ENCODE measurements at regions not wholly inside any gene's neighbourhood (a gene's known extent, or its start where the extent isn't known, plus 50 kb on each side); places are given as distances from the start of the nearest gene placed in this dataset.
"Not testable (repeated sequence)": the region's sequence is repeated elsewhere in the genome, so short reads cannot be mapped to it uniquely, and the experiment has no call there.

DNA sequence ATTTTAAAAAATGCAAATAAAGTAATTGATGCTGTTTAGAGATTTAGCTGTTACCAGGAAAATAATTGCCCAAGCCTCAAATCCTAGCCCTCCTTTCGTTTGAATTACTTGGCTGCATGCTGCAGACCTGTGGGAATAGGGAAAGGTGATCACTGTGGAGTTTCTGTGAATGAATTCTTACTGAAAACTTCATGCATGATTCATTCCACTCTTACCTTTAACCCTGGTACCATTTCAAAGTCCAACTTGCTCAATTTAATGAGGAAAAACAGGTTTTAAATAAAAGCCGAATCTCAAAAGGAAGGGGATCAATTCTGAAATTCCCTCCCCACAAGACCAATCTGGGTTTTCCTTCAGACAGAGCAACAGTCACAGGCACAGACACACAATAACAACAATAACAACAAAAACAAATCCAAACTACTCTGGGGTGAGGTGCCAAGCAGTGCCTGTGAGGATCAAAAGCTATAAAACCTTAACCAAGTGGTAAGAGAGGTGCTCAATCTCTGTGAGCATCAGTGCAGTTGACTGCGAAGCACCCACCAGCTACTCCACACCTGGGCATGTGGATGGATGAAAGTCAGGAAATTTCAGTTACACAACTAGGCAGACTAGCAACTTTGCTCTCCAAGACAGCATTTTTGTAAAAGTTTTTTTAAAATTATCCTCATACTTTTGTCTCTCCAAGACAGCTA lies 200.8 kb downstream of the CNTN3 start:
- no peak overlapping the region for H3K4me3 Mint-ChIP-seq
- H3K9me3 Mint-ChIP-seq, result peaks cover 3% of the 10 kb centered on the region
- no peak for ATAC-seq
- no peaks in the 10 kb centered on the region for H3K36me3 Mint-ChIP-seq
- no peaks in the 10 kb centered on the region for H3K27me3 Mint-ChIP-seq
- H3K4me1 Mint-ChIP-seq, result no peaks in the 10 kb centered on the region
- H3K27ac Mint-ChIP-seq, result no peak overlapping the region

DNA sequence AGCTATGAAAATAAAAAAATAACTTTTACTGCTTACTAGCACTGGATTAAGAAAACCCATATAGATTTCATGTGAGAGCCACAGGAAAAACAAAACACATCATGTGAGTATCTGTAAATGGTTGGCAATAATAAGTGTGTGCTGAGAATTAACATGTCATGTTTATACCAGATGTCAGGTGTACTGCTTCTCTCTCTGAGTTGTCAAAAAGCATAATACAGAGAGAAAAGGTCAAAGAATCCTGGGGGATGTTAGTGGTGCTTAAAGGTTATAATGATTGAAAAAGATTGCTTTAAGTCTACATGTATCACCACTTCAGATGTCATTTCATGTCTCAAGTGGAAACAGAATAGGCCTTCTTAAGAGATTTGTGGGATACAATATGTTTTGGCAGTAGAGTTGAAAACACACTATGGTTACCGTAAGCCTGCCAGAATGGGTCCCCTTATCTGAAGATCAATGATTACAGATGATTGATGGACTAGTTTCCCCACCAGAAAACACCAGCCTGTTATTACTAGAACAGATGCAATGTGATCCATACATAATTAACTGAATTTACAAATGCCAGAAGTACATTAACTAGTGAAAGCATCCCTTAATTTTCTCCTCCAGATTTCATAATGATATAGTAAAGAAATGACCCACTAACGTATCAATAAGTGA lies 204.1 kb downstream of the CNTN3 start:
- Mint-ChIP-seq H3K27me3 (no peaks in the 10 kb centered on the region), H3K4me1 (no peaks in the 10 kb centered on the region), H3K27ac (no peak overlapping the region), H3K9me3 (peaks cover 3% of the 10 kb centered on the region), H3K36me3 (no peaks in the 10 kb centered on the region), H3K4me3 (no peak overlapping the region)
- ATAC-seq, result no peak

DNA sequence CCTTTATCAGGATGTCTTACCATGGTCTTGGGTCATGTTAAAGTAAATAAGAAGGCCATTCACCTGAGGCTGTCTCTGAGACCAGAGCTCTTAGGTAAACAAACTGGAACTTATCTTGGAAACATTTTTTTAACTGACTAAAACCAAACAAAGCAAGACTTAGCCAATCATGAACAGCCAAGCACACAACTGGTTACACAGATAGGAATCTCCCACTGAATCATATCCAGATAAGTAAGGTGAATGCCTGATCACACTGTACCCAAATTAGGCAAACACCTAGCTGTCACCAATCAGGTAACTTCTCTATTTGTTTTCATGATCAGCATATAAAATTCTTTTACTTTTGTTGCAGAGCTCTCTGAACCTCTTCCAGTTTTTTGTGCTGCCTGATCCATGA lies 205.4 kb downstream of the CNTN3 start:
- no peak overlapping the region for H3K4me3 Mint-ChIP-seq
- H3K27me3 Mint-ChIP-seq, result no peaks in the 10 kb centered on the region
- no peak for ATAC-seq
- H3K27ac Mint-ChIP-seq, result no peak overlapping the region
- no peaks in the 10 kb centered on the region for H3K4me1 Mint-ChIP-seq
- H3K36me3 Mint-ChIP-seq, result no peaks in the 10 kb centered on the region
- H3K9me3 Mint-ChIP-seq, result peaks cover 3% of the 10 kb centered on the region

DNA sequence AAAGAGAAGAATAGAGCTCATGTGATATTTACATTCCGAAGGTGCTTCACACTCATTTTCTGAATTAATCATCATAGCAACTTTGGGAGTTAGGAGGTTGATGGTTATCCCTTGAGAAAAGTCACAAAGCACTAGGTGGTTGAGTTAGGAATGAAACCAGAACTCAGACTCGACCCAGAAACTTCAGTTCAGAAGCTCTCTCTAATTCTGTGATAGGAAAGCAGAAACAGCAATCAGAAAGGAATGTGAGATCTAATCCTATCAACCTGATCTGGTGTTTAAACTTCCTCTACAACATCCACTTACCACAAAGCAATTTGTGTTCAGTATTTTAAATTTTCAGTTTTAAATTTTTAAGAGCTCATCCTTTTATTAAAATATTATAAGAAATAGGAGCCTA lies 211.2 kb downstream of the CNTN3 start:
- Mint-ChIP-seq H3K36me3 (no peaks in the 10 kb centered on the region), H3K27ac (no peak overlapping the region), H3K4me3 (no peak overlapping the region), H3K9me3 (peaks cover 2% of the 10 kb centered on the region), H3K27me3 (no peaks in the 10 kb centered on the region), H3K4me1 (no peaks in the 10 kb centered on the region)
- no peak for ATAC-seq

GRCh38 chr3:74402821-74403220 lies 211.6 kb downstream of the CNTN3 start:
- Mint-ChIP-seq H3K36me3 (no peaks in the 10 kb centered on the region), H3K4me3 (no peak overlapping the region), H3K4me1 (no peaks in the 10 kb centered on the region), H3K9me3 (peaks cover 2% of the 10 kb centered on the region), H3K27ac (no peak overlapping the region), H3K27me3 (no peaks in the 10 kb centered on the region)
- no peak for ATAC-seq

DNA sequence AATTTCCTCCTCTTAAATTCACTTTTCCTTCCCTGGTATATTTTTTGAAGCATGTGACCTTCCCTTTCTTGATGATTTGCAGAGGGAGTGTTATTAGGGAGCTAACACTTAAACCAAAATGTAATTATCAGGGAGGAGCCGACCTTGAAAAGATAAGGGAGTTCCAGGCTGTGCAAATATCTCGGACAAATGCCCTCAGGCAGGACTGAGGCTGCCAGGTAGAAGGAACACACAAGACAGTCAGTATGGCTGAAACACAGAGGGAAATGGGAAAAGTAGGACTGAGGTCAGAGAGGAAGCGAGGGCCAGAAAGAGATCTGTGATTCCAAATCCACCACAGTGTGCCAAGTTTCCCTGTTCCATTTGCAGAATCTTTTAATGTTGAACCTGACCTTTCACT lies 221.0 kb downstream of the CNTN3 start:
- no peaks in the 10 kb centered on the region for H3K4me1 Mint-ChIP-seq
- H3K27ac Mint-ChIP-seq, result no peak overlapping the region
- H3K27me3 Mint-ChIP-seq, result no peaks in the 10 kb centered on the region
- peaks cover 7% of the 10 kb centered on the region for H3K9me3 Mint-ChIP-seq
- no peak for ATAC-seq
- no peak overlapping the region for H3K4me3 Mint-ChIP-seq
- no peaks in the 10 kb centered on the region for H3K36me3 Mint-ChIP-seq

DNA sequence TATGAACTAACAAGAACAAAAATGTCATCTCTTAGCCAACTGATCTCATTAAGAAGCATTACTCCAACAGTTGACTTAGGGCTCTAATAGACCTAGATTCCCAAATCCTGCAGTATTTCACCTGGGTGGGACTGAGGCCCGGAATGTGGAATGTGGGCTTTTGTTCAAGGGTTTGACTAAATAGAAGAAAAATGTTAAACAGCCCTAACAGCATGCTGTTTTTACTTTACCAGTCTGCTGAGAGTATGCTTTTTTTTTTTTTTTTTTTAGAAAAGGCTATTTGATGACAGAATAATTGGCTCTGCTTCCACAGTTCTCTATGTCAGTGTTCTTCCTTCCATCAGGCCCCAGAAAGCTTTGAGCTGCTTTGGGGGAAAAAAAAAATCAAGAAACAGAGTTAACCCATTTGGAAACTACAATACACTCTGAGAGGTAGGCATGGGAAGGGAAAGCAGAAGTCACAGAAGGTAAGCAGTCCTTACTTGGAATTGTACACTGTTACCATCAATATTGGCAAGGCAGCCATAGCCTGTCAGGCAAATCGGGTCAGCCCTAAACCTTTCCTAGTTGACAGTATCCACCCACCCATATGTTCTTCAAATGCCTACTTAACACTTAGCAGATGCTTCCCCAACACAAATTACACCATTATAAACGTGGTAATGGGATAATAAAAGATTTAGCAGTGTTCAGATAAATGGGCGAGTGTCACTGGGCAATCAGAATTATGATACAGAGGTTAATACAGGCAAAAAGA lies 224.2 kb downstream of the CNTN3 start:
- H3K4me1 Mint-ChIP-seq, result no peaks in the 10 kb centered on the region
- no peak overlapping the region for H3K27ac Mint-ChIP-seq
- H3K27me3 Mint-ChIP-seq, result no peaks in the 10 kb centered on the region
- no peak for ATAC-seq
- peaks cover 11% of the 10 kb centered on the region for H3K9me3 Mint-ChIP-seq
- H3K4me3 Mint-ChIP-seq, result no peak overlapping the region
- no peaks in the 10 kb centered on the region for H3K36me3 Mint-ChIP-seq

DNA sequence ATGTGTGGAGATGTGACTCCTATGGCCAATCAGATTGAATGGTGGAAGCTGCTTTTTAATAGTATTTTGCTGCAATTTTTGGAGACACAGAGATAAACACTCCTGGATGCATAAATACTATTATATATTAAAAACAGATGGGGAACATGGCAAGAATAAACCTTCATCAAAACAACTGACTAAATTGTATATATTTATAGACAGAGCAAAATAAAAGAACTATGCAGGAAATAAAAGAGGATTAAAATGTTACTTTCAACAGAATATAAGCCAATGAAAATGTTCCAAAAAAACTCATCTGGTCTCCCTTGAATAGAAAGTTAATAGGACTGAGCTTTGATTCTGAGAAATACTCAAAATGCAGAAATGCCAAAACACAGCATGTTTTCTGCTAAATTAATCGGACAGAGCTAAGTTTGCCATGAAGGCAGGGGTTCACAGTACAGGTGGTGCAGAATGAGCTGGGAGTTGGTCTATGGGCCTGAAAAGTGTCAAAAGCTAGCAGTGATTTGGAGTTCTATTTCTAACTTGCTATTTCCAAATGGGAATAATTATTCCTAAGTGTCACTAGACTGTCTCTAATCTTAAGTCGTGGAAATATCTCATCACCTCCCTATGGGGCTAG lies 227.2 kb downstream of the CNTN3 start:
- Mint-ChIP-seq H3K4me3 (no peak overlapping the region), H3K27ac (no peak overlapping the region), H3K9me3 (peaks cover 9% of the 10 kb centered on the region), H3K27me3 (no peaks in the 10 kb centered on the region), H3K36me3 (no peaks in the 10 kb centered on the region), H3K4me1 (no peaks in the 10 kb centered on the region)
- ATAC-seq, result no peak

- Mint-ChIP-seq H3K27ac (no peak overlapping the region), H3K27me3 (no peaks in the 10 kb centered on the region), H3K4me1 (no peaks in the 10 kb centered on the region), H3K4me3 (no peak overlapping the region), H3K36me3 (no peaks in the 10 kb centered on the region), H3K9me3 (peaks cover 13% of the 10 kb centered on the region)
- ATAC-seq, result no peak
Measured at GRCh38 chr3:74384159-74384558, 230.3 kb downstream of the CNTN3 start.

DNA sequence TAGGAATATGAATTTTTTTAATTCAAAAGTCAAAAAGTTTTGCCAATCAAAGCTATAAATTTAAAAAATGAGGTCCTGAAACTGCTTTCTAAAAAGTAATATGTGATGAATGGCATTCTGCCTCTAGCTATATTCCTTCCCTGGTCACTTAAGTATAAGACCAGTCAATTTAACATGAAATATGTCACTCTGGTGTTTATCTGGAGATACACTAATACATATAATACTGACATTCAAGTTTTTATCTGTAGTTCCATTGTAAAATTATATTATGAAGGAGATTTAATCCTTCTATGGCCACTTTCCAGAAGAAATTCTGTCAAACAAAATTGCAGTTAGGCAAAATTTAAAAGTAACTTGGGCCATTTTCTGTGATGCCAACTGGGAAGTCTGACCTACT lies 236.8 kb downstream of the CNTN3 start:
- Mint-ChIP-seq H3K4me3 (no peak overlapping the region), H3K27ac (no peak overlapping the region), H3K27me3 (no peaks in the 10 kb centered on the region), H3K36me3 (no peaks in the 10 kb centered on the region), H3K4me1 (no peaks in the 10 kb centered on the region), H3K9me3 (peaks cover 10% of the 10 kb centered on the region)
- no peak for ATAC-seq

DNA sequence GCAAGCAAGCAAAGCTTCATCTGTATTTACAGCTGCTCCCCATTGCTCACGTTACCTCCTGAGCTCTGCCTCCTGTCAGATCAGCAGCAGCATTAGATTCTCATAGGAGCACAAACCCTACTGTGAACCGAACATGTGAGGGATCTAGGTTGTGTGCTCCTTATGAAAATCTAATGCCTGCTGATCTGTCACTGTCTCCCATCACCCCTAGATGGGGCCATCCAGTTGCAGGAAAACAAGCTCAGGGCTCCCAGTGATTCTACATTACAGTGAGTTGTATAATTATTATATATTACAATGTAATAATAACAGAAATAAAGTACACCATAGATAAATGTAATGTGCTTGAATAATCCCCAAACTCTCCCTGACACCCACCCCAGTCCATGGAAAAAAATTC lies 238.1 kb downstream of the CNTN3 start:
- not testable (repeated sequence) for H3K4me3 Mint-ChIP-seq

DNA sequence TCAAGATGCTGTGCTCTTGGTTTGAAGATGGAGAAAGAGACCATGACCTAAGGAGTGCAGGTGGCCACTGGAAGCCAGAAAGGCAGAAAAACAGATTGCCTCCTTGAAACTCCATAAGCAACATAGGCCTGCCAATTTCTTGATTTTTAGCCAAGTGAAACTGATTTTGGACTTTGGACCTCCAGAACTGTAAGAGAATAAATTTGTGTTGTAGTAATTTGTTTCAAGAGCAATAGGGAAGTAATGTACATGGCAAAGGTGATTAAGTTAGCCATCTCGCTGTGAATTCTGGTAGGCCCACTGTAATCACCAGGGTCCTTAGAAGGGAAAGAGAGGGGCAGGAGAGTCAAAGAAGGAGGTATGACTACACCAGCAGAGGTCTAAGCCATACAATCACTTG lies 238.8 kb downstream of the CNTN3 start:
- Mint-ChIP-seq H3K4me3 (no peak overlapping the region), H3K9me3 (peaks cover 4% of the 10 kb centered on the region), H3K36me3 (no peaks in the 10 kb centered on the region), H3K27ac (no peak overlapping the region), H3K4me1 (no peaks in the 10 kb centered on the region), H3K27me3 (no peaks in the 10 kb centered on the region)
- no peak for ATAC-seq

More for the DNA sequence above, 238.1 kb downstream of the CNTN3 start:
- H3K27ac Mint-ChIP-seq, H3K9me3 Mint-ChIP-seq, H3K4me1 Mint-ChIP-seq, H3K27me3 Mint-ChIP-seq, ATAC-seq, H3K36me3 Mint-ChIP-seq: not testable (repeated sequence)

DNA sequence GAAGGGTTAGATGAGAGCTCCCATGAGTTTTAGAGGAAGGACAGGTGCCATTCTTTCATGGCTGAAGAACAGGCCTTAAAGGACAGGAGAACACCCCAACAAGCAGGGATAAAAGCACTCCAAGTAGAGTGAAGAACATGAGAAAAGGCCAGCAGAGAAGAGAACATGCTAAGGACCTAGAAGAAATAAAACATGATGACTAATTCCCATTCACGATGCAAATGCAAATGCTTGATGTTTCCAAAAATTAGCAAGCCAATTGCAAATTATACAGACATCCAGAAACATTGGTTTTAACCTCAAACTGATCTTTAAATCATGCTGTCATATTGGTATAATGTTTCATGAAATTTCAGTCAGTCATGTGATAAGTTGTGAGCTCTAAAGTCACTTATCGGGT lies 241.7 kb downstream of the CNTN3 start:
- no peak for ATAC-seq
- Mint-ChIP-seq H3K36me3 (no peaks in the 10 kb centered on the region), H3K27ac (no peak overlapping the region), H3K27me3 (no peaks in the 10 kb centered on the region), H3K4me3 (no peak overlapping the region), H3K9me3 (no peaks in the 10 kb centered on the region), H3K4me1 (no peaks in the 10 kb centered on the region)

GRCh38 chr3:74370342-74370741 lies 244.1 kb downstream of the CNTN3 start:
- ATAC-seq, result no peak

GRCh38 chr3:74366331-74366730 lies 248.1 kb downstream of the CNTN3 start:
- no peaks in the 10 kb centered on the region for H3K36me3 Mint-ChIP-seq
- ATAC-seq, result no peak

More at GRCh38 chr3:74370342-74370741, 244.1 kb downstream of the CNTN3 start:
- H3K4me3 Mint-ChIP-seq, result no peak overlapping the region
- no peaks in the 10 kb centered on the region for H3K9me3 Mint-ChIP-seq
- no peaks in the 10 kb centered on the region for H3K27me3 Mint-ChIP-seq
- no peaks in the 10 kb centered on the region for H3K36me3 Mint-ChIP-seq
- H3K27ac Mint-ChIP-seq, result no peak overlapping the region
- H3K4me1 Mint-ChIP-seq, result no peaks in the 10 kb centered on the region

More at GRCh38 chr3:74366331-74366730, 248.1 kb downstream of the CNTN3 start:
- H3K27me3 Mint-ChIP-seq, result no peaks in the 10 kb centered on the region
- H3K4me3 Mint-ChIP-seq, result no peak overlapping the region
- H3K27ac Mint-ChIP-seq, result no peak overlapping the region
- no peaks in the 10 kb centered on the region for H3K9me3 Mint-ChIP-seq
- H3K4me1 Mint-ChIP-seq, result no peaks in the 10 kb centered on the region
